K562 (cell line): ENCODE measurements at regions not wholly inside any gene's neighbourhood (a gene's known extent, or its start where the extent isn't known, plus 50 kb on each side); places are given as distances from the start of the nearest gene placed in this dataset.

ENCODE experiments used
- ATAC-seq: fragments of 200-7000 bp; cut with Tn5 transposase; 3 replicates; pipeline ENCODE4 v1.9.1; 2020; ENCODE audit warnings: moderate library complexity
- BruUV-seq: library from RNA; stranded (reverse); fragments of 400-500 nt; replicated peaks from 2 replicates; lab custom pipeline; 2021; lab: Mats Ljungman, UMichigan
- CTCF ChIA-PET: fragments of 300-600 bp; formaldehyde crosslinking; extraction: SDS; loops from one replicate; lab custom pipeline; 2021; ENCODE audit warnings: low intra/inter-chr PET ratio; lab: Yijun Ruan, JAX
- POLR2A ChIA-PET: fragments of 300-600, 350-650 bp; sonication (Branson Sonifier 250); formaldehyde crosslinking; extraction: SDS; loops from one replicate; lab custom pipeline; 2021; ENCODE audit warnings: antibody characterized with exemption, inconsistent platforms; lab: Yijun Ruan, JAX
- DNase-seq, 4 experiments: peaks; one replicate each; pipeline versions ENCODE4 v3.0.0 to v3.0.0-alpha.2; 2011 to 2018; ENCODE audit warnings: low spot score in 3 of 4, mixed read lengths in 3 of 4; ENCODE audit errors: extremely low read depth in 1 of 4
- FAIRE-seq: peaks from 2 replicates; lab custom pipeline; 2011; peaks lifted over from hg19 to GRCh38; lab: Jason Lieb, UNC
- H2AFZ ChIP-seq: 2 replicates; pipeline ENCODE4 v1.6.0; 2011; ENCODE audit warnings: low read depth, low read length, control low read depth, inconsistent platforms
- H3K27ac ChIP-seq: fragments of 200-600 bp; 3 replicates; pipeline ENCODE4 v1.8.0; 2011; ENCODE audit warnings: low read depth, mild to moderate bottlenecking, control low read depth, inconsistent platforms, low read length, moderate library complexity, mixed read lengths; ENCODE audit errors: extremely low read depth
- H3K27me3 ChIP-seq, 2 experiments: fragments of 300-600 bp in 1 of 2; 2 replicates in 1 of 2; 3 replicates in 1 of 2; pipeline versions ENCODE4 v1.6.0 to v1.8.0; 2011; ENCODE audit warnings: inconsistent platforms in 2 of 2, low read length in 2 of 2, mild to moderate bottlenecking in 1 of 2, mixed read lengths in 1 of 2, moderate library complexity in 1 of 2; ENCODE audit not compliant: control insufficient read depth in 2 of 2, insufficient read depth in 2 of 2
- H3K36me3 ChIP-seq: fragments of 300-600 bp; 3 replicates; pipeline ENCODE4 v1.8.0; 2011; ENCODE audit warnings: mild to moderate bottlenecking, low read length, inconsistent platforms; ENCODE audit not compliant: control insufficient read depth, insufficient read depth
- H3K4me1 ChIP-seq, 2 experiments: fragments of 200-600 bp in 1 of 2; replicated peaks in 1 of 2; 2 replicates in 1 of 2; 3 replicates in 1 of 2; pipeline versions ENCODE4 v1.5.1 to v1.8.0; 2011; ENCODE audit warnings: inconsistent platforms in 2 of 2, low read length in 2 of 2, mild to moderate bottlenecking in 1 of 2, mixed read lengths in 1 of 2, moderate library complexity in 1 of 2; ENCODE audit not compliant: control insufficient read depth in 2 of 2, insufficient read depth in 2 of 2
- H3K4me2 ChIP-seq: 2 replicates; pipeline ENCODE4 v1.6.1; 2011; ENCODE audit warnings: low read length, control low read depth, inconsistent platforms, mixed read lengths; ENCODE audit not compliant: insufficient read depth
- H3K4me3 ChIP-seq: fragments of 200-600 bp; sonication (generic), shearing (Covaris generic); 2 replicates; pipeline ENCODE4 v1.5.1; 2016; ENCODE audit warnings: control low read depth, inconsistent platforms
- H3K79me2 ChIP-seq: fragments of 200-600 bp; 3 replicates; pipeline ENCODE4 v1.8.0; 2011; ENCODE audit warnings: low read length, inconsistent platforms; ENCODE audit not compliant: control insufficient read depth, insufficient read depth
- H3K9ac ChIP-seq, 2 experiments: 2 replicates each; pipeline versions ENCODE4 v1.6.0 to v1.6.1; 2011; ENCODE audit warnings: low read depth in 2 of 2, low read length in 2 of 2, control low read depth in 1 of 2, inconsistent platforms in 1 of 2, mild to moderate bottlenecking in 1 of 2, mixed read lengths in 1 of 2; ENCODE audit not compliant: insufficient read depth in 1 of 2
- H3K9me1 ChIP-seq: one replicate; pipeline ENCODE4 v1.6.0; 2011; ENCODE audit warnings: inconsistent platforms, mild to moderate bottlenecking, low read length, moderate library complexity; ENCODE audit not compliant: control insufficient read depth, insufficient read depth
- H3K9me3 ChIP-seq: replicated peaks from 2 replicates; pipeline ENCODE4 v1.5.1; 2011; ENCODE audit warnings: low read depth, low read length, inconsistent platforms; ENCODE audit not compliant: control insufficient read depth, insufficient read depth
- H4K20me1 ChIP-seq: replicated peaks from 2 replicates; pipeline ENCODE4 v1.6.1; 2011; ENCODE audit warnings: low read length, inconsistent platforms, mixed read lengths; ENCODE audit not compliant: control insufficient read depth, insufficient read depth
- ARNT ChIP-seq, 2 experiments: fragments of 450-650 bp; IDR thresholded peaks; 2 replicates each; pipeline ENCODE4 v1.6.1; 2016; ENCODE audit warnings: mild to moderate bottlenecking in 1 of 2
- EGR1 ChIP-seq: fragments of 450-650 bp; conservative IDR thresholded peaks from 2 replicates; pipeline ENCODE4 v1.6.1; 2017; ENCODE audit warnings: mild to moderate bottlenecking
- ETS2 ChIP-seq: IDR thresholded peaks from 2 replicates; pipeline ENCODE4 v1.6.1; 2016; ENCODE audit warnings: borderline replicate concordance, missing genetic modification characterization, mild to moderate bottlenecking, moderate library complexity, missing compliant biosample characterization; ENCODE audit not compliant: poor library complexity, severe bottlenecking
- FIP1L1 ChIP-seq: fragments of 200-400 bp; formaldehyde crosslinking; IDR thresholded peaks from 2 replicates; pipeline ENCODE4 v1.6.1; 2018; ENCODE audit warnings: mild to moderate bottlenecking, low read depth, low read length; ENCODE audit not compliant: poor library complexity, severe bottlenecking
- NCOA4 ChIP-seq: fragments of 450-650 bp; IDR thresholded peaks from 2 replicates; pipeline ENCODE4 v1.6.1; 2018; ENCODE audit warnings: mild to moderate bottlenecking; ENCODE audit not compliant: partially characterized antibody
- PRMT5 ChIP-seq: sonication (generic); formaldehyde crosslinking; IDR thresholded peaks from 2 replicates; pipeline ENCODE4 v1.5.0; 2020; ENCODE audit warnings: missing genetic modification reagents
- ZC3H4 ChIP-seq: sonication (generic); formaldehyde crosslinking; IDR thresholded peaks from 2 replicates; pipeline ENCODE4 v1.9.0; 2021; ENCODE audit warnings: missing genetic modification reagents, borderline replicate concordance
- WGBS: fragments of 100-300 bp; shearing (Covaris generic); methylation state at CpG from one replicate; pipeline ENCODE4 v1.1.6; 2016; ENCODE audit warnings: low coverage, mixed read lengths; ENCODE audit not compliant: insufficient coverage; ENCODE audit errors: missing lambda C conversion rate; 5-methylcytosine and 5-hydroxymethylcytosine counted together
- in situ Hi-C: fragments of 300-500 bp; cut with MboI; formaldehyde crosslinking; loops from 4 replicates; pipeline ENCODE4 v1.15.0; 2018; ENCODE audit warnings: inconsistent platforms, mixed read lengths
- intact Hi-C: fragments of 100-400 bp; cut with micrococcal nuclease; formaldehyde crosslinking; loops from 2 replicates; pipeline ENCODE4 v1.14.2; 2022

GRCh38 chr4:177923888-177924287 is 481.7 kb upstream of the AGA start (continued):
- no peak for TF ChIP-seq ARNT (IDR thresholded peaks at IDR 0.05)

- no peak overlapping the region for H3K4me2 ChIP-seq
- no peak for FAIRE-seq
- H3K9me3 ChIP-seq, result no peaks in the 10 kb centered on the region
- TF ChIP-seq NCOA4, result no peak
- TF ChIP-seq PRMT5 (CRISPR knock-in tag), result no peak
- no peak for TF ChIP-seq EGR1
- TF ChIP-seq ZC3H4 (CRISPR knock-in tag), result no peak
- no peak for TF ChIP-seq ETS2 (tag)
- TF ChIP-seq FIP1L1, result no peak
- no peak overlapping the region for H3K4me3 ChIP-seq
- no peak overlapping the region for H3K27ac ChIP-seq
- H3K9me1 ChIP-seq, result no peaks in the 10 kb centered on the region
- ChIA-PET CTCF (no interaction called here), POLR2A (no interaction called here)
- DNase-seq, result no peak
- H3K79me2 ChIP-seq, result no peaks in the 10 kb centered on the region
- BruUV-seq, result no TSS peak
- H2AFZ ChIP-seq, result no peak overlapping the region
- in situ Hi-C loops (no loop called here), intact Hi-C loops (no loop called here)
- H3K27me3 ChIP-seq, result no peaks in the 10 kb centered on the region
- no peak overlapping the region for H3K9ac ChIP-seq
- no peaks in the 10 kb centered on the region for H3K4me1 ChIP-seq
- WGBS, result 9% methylated on average over 5 of the region's 5 CpGs
- H3K36me3 ChIP-seq, result no peaks in the 10 kb centered on the region
- no peak for ATAC-seq
- no peaks in the 10 kb centered on the region for H4K20me1 ChIP-seq
Measured at GRCh38 chr4:177937041-177937440, 494.8 kb upstream of the AGA start.
